ENCODE measurements at regions not wholly inside any gene's neighbourhood (a gene's known extent, or its start where the extent isn't known, plus 50 kb on each side); places are given as distances from the start of the nearest gene placed in this dataset.

DNA sequence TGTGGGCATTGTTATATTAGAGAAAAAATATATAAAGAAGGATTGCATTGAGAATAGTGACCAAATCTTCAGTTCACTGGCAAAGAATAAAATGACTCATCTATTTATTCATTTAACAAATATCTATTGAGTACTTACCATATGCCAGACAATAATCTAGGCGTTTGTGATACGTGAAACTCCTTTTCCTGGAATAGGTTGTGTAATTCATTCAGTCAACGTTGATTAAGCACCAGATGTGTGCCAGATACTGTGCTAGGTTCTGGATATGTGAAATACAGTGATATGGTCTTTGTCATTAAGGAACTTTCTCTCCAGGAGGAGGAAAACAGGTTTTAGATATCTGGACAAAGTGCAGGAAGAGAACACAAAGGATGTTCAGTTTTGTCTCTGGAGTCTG is 344.5 kb downstream of the RWDD3 start (continued):
- TF ChIP-seq, protein P1, sequence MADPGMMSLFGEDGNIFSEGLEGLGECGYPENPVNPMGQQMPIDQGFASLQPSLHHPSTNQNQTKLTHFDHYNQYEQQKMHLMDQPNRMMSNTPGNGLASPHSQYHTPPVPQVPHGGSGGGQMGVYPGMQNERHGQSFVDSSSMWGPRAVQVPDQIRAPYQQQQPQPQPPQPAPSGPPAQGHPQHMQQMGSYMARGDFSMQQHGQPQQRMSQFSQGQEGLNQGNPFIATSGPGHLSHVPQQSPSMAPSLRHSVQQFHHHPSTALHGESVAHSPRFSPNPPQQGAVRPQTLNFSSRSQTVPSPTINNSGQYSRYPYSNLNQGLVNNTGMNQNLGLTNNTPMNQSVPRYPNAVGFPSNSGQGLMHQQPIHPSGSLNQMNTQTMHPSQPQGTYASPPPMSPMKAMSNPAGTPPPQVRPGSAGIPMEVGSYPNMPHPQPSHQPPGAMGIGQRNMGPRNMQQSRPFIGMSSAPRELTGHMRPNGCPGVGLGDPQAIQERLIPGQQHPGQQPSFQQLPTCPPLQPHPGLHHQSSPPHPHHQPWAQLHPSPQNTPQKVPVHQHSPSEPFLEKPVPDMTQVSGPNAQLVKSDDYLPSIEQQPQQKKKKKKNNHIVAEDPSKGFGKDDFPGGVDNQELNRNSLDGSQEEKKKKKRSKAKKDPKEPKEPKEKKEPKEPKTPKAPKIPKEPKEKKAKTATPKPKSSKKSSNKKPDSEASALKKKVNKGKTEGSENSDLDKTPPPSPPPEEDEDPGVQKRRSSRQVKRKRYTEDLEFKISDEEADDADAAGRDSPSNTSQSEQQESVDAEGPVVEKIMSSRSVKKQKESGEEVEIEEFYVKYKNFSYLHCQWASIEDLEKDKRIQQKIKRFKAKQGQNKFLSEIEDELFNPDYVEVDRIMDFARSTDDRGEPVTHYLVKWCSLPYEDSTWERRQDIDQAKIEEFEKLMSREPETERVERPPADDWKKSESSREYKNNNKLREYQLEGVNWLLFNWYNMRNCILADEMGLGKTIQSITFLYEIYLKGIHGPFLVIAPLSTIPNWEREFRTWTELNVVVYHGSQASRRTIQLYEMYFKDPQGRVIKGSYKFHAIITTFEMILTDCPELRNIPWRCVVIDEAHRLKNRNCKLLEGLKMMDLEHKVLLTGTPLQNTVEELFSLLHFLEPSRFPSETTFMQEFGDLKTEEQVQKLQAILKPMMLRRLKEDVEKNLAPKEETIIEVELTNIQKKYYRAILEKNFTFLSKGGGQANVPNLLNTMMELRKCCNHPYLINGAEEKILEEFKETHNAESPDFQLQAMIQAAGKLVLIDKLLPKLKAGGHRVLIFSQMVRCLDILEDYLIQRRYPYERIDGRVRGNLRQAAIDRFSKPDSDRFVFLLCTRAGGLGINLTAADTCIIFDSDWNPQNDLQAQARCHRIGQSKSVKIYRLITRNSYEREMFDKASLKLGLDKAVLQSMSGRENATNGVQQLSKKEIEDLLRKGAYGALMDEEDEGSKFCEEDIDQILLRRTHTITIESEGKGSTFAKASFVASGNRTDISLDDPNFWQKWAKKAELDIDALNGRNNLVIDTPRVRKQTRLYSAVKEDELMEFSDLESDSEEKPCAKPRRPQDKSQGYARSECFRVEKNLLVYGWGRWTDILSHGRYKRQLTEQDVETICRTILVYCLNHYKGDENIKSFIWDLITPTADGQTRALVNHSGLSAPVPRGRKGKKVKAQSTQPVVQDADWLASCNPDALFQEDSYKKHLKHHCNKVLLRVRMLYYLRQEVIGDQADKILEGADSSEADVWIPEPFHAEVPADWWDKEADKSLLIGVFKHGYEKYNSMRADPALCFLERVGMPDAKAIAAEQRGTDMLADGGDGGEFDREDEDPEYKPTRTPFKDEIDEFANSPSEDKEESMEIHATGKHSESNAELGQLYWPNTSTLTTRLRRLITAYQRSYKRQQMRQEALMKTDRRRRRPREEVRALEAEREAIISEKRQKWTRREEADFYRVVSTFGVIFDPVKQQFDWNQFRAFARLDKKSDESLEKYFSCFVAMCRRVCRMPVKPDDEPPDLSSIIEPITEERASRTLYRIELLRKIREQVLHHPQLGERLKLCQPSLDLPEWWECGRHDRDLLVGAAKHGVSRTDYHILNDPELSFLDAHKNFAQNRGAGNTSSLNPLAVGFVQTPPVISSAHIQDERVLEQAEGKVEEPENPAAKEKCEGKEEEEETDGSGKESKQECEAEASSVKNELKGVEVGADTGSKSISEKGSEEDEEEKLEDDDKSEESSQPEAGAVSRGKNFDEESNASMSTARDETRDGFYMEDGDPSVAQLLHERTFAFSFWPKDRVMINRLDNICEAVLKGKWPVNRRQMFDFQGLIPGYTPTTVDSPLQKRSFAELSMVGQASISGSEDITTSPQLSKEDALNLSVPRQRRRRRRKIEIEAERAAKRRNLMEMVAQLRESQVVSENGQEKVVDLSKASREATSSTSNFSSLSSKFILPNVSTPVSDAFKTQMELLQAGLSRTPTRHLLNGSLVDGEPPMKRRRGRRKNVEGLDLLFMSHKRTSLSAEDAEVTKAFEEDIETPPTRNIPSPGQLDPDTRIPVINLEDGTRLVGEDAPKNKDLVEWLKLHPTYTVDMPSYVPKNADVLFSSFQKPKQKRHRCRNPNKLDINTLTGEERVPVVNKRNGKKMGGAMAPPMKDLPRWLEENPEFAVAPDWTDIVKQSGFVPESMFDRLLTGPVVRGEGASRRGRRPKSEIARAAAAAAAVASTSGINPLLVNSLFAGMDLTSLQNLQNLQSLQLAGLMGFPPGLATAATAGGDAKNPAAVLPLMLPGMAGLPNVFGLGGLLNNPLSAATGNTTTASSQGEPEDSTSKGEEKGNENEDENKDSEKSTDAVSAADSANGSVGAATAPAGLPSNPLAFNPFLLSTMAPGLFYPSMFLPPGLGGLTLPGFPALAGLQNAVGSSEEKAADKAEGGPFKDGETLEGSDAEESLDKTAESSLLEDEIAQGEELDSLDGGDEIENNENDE (IDR thresholded peaks at IDR 0.05; ENCODE audit: low read depth, low read length): no peak
- TF ChIP-seq NCOA2 (IDR thresholded peaks at IDR 0.05; ENCODE audit: partially characterized antibody in 2 of 2): no peak
- TF ChIP-seq FOXA1 (IDR thresholded peaks at IDR 0.05; ENCODE audit: borderline replicate concordance): no peak
- no peak for TF ChIP-seq PHB2 (IDR thresholded peaks at IDR 0.05; ENCODE audit: low read depth)
- TF ChIP-seq SPI1 (IDR thresholded peaks at IDR 0.05; ENCODE audit: borderline replicate concordance, low read depth, low read length): no peak
- TF ChIP-seq, protein P2, sequence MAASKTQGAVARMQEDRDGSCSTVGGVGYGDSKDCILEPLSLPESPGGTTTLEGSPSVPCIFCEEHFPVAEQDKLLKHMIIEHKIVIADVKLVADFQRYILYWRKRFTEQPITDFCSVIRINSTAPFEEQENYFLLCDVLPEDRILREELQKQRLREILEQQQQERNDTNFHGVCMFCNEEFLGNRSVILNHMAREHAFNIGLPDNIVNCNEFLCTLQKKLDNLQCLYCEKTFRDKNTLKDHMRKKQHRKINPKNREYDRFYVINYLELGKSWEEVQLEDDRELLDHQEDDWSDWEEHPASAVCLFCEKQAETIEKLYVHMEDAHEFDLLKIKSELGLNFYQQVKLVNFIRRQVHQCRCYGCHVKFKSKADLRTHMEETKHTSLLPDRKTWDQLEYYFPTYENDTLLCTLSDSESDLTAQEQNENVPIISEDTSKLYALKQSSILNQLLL (CRISPR knock-in tag; IDR thresholded peaks at IDR 0.05; ENCODE audit: borderline replicate concordance): no peak
